Endodermal cell (in vitro differentiated cells): ENCODE measurements at regions not wholly inside any gene's neighbourhood (a gene's known extent, or its start where the extent isn't known, plus 50 kb on each side); places are given as distances from the start of the nearest gene placed in this dataset.

Source experiments
- DNase-seq: peaks from one replicate; pipeline ENCODE4 v3.0.0-alpha.2; 2017
- H3K27ac ChIP-seq: 2 replicates; pipeline ENCODE4 v1.5.1; 2013; ENCODE audit warnings: mild to moderate bottlenecking, low read depth, low read length, moderate library complexity
- H3K27me3 ChIP-seq: 2 replicates; pipeline ENCODE4 v1.6.1; 2013; ENCODE audit warnings: mild to moderate bottlenecking, low read length, moderate library complexity; ENCODE audit not compliant: insufficient read depth, control insufficient read depth, poor library complexity, severe bottlenecking
- H3K36me3 ChIP-seq: 2 replicates; pipeline ENCODE4 v1.7.0; 2013; ENCODE audit warnings: mild to moderate bottlenecking, low read length, moderate library complexity; ENCODE audit not compliant: control insufficient read depth, insufficient read depth
- H3K4me1 ChIP-seq: one replicate; pipeline ENCODE4 v1.7.0; 2013; ENCODE audit warnings: low read length; ENCODE audit not compliant: control insufficient read depth, insufficient read depth
- H3K4me3 ChIP-seq: 2 replicates; pipeline ENCODE4 v1.5.1; 2013; ENCODE audit warnings: mild to moderate bottlenecking, low read length, moderate library complexity
- H3K9ac ChIP-seq: 2 replicates; pipeline ENCODE4 v1.6.1; 2013; ENCODE audit warnings: mild to moderate bottlenecking, low read length, moderate library complexity; ENCODE audit not compliant: poor library complexity, severe bottlenecking; ENCODE audit errors: extremely low read depth
- H3K9me3 ChIP-seq: 2 replicates; pipeline ENCODE4 v1.6.1; 2013; ENCODE audit warnings: mild to moderate bottlenecking, low read length, moderate library complexity; ENCODE audit not compliant: control insufficient read depth
- H3K27ac Mint-ChIP-seq: 2 replicates; pipeline ENCODE4 v1.8.0; 2020; ENCODE audit warnings: mixed read lengths
- H3K27me3 Mint-ChIP-seq: 2 replicates; pipeline ENCODE4 v1.8.0; 2021; ENCODE audit warnings: mild to moderate bottlenecking, mixed read lengths; ENCODE audit not compliant: insufficient read depth
- H3K36me3 Mint-ChIP-seq: 2 replicates; pipeline ENCODE4 v1.8.0; 2020; ENCODE audit warnings: low read depth, mixed read lengths
- H3K4me1 Mint-ChIP-seq: 2 replicates; pipeline ENCODE4 v1.8.0; 2020; ENCODE audit warnings: mixed read lengths
- H3K4me3 Mint-ChIP-seq: 2 replicates; pipeline ENCODE4 v1.8.0; 2020; ENCODE audit warnings: mild to moderate bottlenecking, moderate library complexity, mixed read lengths
- H3K9me3 Mint-ChIP-seq: 2 replicates; pipeline ENCODE4 v1.8.0; 2020; ENCODE audit warnings: mild to moderate bottlenecking, mixed read lengths
- WGBS, 2 experiments: methylation state at CpG; one replicate each; pipeline versions ENCODE4 v1.1.5 to v1.1.7; 2013; ENCODE audit warnings: missing lambda C conversion rate in 2 of 2, mixed read lengths in 1 of 2; ENCODE audit not compliant: insufficient coverage in 1 of 2, insufficient read length in 1 of 2; 5-methylcytosine and 5-hydroxymethylcytosine counted together
- TF ChIP-seq, protein P1 (sequence below): fragments of 200-600 bp; sonication (generic); conservative IDR thresholded peaks from 2 replicates; pipeline ENCODE4 v1.5.0; 2021; ENCODE audit warnings: antibody characterized with exemption, mild to moderate bottlenecking

DNA sequence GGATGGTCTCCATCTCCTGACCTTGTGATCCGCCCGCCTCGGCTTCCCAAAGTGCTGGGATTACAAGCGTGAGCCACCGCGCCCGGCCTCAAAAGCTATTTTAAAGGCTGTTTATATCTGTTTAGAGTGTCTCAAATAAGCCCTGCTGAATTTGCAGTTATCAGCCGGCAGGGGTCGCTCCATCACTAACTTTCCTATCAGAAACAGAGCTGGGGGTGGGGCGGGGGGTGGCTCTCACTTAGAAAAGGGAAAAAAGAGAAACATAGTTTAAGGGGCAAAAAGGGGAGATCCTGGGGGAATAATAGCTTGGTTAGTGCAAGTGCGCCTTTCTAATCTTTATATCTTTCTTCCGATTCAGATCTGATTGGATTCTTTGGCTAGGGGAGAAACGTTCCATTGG, 450.7 kb downstream of the UBE2NL start:
- Histone ChIP-seq H3K9me3 (peaks cover 6% of the 10 kb centered on the region), H3K4me1 (no peaks in the 10 kb centered on the region), H3K27ac (no peak overlapping the region), H3K27me3 (no peaks in the 10 kb centered on the region), H3K36me3 (no peaks in the 10 kb centered on the region), H3K4me3 (no peak overlapping the region), H3K9ac (no peak overlapping the region)
- no peaks in the 10 kb centered on the region for H3K36me3 Mint-ChIP-seq
- peaks cover 2% of the 10 kb centered on the region for H3K27me3 Mint-ChIP-seq
- DNase-seq = peak; percentile 65
- TF ChIP-seq, protein P1, sequence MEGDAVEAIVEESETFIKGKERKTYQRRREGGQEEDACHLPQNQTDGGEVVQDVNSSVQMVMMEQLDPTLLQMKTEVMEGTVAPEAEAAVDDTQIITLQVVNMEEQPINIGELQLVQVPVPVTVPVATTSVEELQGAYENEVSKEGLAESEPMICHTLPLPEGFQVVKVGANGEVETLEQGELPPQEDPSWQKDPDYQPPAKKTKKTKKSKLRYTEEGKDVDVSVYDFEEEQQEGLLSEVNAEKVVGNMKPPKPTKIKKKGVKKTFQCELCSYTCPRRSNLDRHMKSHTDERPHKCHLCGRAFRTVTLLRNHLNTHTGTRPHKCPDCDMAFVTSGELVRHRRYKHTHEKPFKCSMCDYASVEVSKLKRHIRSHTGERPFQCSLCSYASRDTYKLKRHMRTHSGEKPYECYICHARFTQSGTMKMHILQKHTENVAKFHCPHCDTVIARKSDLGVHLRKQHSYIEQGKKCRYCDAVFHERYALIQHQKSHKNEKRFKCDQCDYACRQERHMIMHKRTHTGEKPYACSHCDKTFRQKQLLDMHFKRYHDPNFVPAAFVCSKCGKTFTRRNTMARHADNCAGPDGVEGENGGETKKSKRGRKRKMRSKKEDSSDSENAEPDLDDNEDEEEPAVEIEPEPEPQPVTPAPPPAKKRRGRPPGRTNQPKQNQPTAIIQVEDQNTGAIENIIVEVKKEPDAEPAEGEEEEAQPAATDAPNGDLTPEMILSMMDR = peak; percentile 63
- H3K27ac Mint-ChIP-seq = no peak overlapping the region
- H3K9me3 Mint-ChIP-seq = peaks cover 67% of the 10 kb centered on the region
- WGBS, 2 experiments = 95% methylated on average over 9 of the region's 13 CpGs; no CpG with 5 or more reads in 1 of the 2 experiments
- no peaks in the 10 kb centered on the region for H3K4me1 Mint-ChIP-seq
- H3K4me3 Mint-ChIP-seq = no peak overlapping the region

DNA sequence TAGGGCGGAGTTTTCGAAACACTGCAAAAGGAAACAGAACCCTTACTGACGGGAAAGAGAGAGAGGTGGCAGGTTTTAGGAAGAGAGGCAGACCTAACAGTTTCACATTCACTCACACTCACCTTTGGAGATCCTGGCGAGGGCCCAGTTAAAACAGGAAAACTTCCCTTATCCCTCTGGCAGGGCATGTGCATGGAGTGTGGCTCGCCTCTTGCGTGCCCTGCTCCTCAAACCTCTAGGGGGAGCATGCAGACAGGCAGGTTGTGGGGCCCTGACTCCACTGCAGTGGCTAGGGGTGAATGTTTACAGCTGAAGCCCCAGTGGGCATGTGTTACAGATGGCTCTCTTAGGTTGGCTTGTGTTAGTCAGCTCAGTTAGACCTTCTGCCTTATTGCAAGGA, 451.5 kb downstream of the UBE2NL start:
- WGBS, 2 experiments = 79% methylated on average over 4 of the region's 6 CpGs; no CpG with 5 or more reads in 1 of the 2 experiments
- H3K4me1 ChIP-seq = no peaks in the 10 kb centered on the region

DNA sequence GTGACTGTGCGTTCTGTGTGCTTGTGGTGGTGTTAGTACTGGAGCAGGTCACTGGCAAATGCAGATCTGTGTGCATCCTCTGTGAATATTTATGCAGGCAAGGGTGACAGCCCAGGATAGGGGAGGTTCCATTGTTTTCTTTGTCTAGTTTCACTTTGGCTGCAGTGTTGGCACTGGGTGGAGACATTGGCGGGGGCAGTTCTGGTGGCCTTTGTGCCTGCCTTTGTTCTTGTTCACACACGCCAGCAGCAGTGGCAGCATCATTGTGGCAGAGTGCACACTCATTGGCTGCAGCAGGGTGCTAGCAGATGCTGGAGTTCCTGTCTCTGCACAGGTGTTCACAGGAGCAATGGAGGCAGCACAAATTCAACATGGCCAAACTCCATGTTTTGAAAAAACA, 495.3 kb downstream of the UBE2NL start:
- Histone ChIP-seq H3K27me3 (no peaks in the 10 kb centered on the region), H3K36me3 (no peaks in the 10 kb centered on the region), H3K9ac (no peak overlapping the region), H3K9me3 (peaks cover 9% of the 10 kb centered on the region), H3K4me3 (no peak overlapping the region), H3K4me1 (no peaks in the 10 kb centered on the region), H3K27ac (no peak overlapping the region)
- Mint-ChIP-seq H3K4me1 (no peaks in the 10 kb centered on the region), H3K36me3 (no peaks in the 10 kb centered on the region), H3K27ac (no peak overlapping the region), H3K9me3 (peaks cover 69% of the 10 kb centered on the region), H3K27me3 (no peaks in the 10 kb centered on the region), H3K4me3 (no peak overlapping the region)
- 83% methylated on average over 3 of the region's 3 CpGs; no CpG with 5 or more reads in 1 of the 2 experiments for WGBS, 2 experiments
- TF ChIP-seq, protein P1 = no peak
- DNase-seq = no peak

More for the DNA sequence above, 451.5 kb downstream of the UBE2NL start:
- peaks cover 67% of the 10 kb centered on the region for H3K9me3 Mint-ChIP-seq
- H3K9me3 ChIP-seq = peaks cover 8% of the 10 kb centered on the region
- no peaks in the 10 kb centered on the region for H3K4me1 Mint-ChIP-seq
- H3K27ac Mint-ChIP-seq = no peak overlapping the region
- H3K4me3 Mint-ChIP-seq = no peak overlapping the region
- H3K36me3 Mint-ChIP-seq = no peaks in the 10 kb centered on the region
- H3K36me3 ChIP-seq = no peaks in the 10 kb centered on the region
- H3K27me3 ChIP-seq = no peaks in the 10 kb centered on the region
- no peak overlapping the region for H3K27ac ChIP-seq
- DNase-seq = peak; percentile 62
- peaks cover 2% of the 10 kb centered on the region for H3K27me3 Mint-ChIP-seq
- no peak overlapping the region for H3K4me3 ChIP-seq
- H3K9ac ChIP-seq = no peak overlapping the region
- TF ChIP-seq, protein P1 = peak; percentile 65
